AG04449 (cell line): ENCODE measurements at regions not wholly inside any gene's neighbourhood (a gene's known extent, or its start where the extent isn't known, plus 50 kb on each side); places are given as distances from the start of the nearest gene placed in this dataset.

Source experiments
- CTCF ChIA-PET: fragments of 350-600 bp; formaldehyde crosslinking; extraction: SDS; loops from one replicate; lab custom pipeline; 2021; ENCODE audit warnings: antibody characterized with exemption; lab: Yijun Ruan, JAX
- POLR2A ChIA-PET: fragments of 400-600, 350-600 bp; formaldehyde crosslinking; extraction: SDS; loops from one replicate; lab custom pipeline; 2020; ENCODE audit warnings: antibody characterized with exemption, inconsistent platforms; lab: Yijun Ruan, JAX
- DNase-seq: peaks from one replicate; pipeline ENCODE4 v3.0.0-alpha.2; 2010; ENCODE audit warnings: low read depth, low spot score
- H3K4me3 ChIP-seq: 2 replicates; pipeline ENCODE4 v1.5.1; 2011; ENCODE audit warnings: low read depth, mild to moderate bottlenecking, control low read depth, low read length
- TF ChIP-seq, protein P1 (sequence below): IDR thresholded peaks from one replicate; pipeline ENCODE4 v1.5.1; 2011; ENCODE audit warnings: mild to moderate bottlenecking, moderate library complexity, low read length, control low read depth, inconsistent platforms; ENCODE audit not compliant: insufficient read depth; ENCODE audit errors: missing control alignments

DNA sequence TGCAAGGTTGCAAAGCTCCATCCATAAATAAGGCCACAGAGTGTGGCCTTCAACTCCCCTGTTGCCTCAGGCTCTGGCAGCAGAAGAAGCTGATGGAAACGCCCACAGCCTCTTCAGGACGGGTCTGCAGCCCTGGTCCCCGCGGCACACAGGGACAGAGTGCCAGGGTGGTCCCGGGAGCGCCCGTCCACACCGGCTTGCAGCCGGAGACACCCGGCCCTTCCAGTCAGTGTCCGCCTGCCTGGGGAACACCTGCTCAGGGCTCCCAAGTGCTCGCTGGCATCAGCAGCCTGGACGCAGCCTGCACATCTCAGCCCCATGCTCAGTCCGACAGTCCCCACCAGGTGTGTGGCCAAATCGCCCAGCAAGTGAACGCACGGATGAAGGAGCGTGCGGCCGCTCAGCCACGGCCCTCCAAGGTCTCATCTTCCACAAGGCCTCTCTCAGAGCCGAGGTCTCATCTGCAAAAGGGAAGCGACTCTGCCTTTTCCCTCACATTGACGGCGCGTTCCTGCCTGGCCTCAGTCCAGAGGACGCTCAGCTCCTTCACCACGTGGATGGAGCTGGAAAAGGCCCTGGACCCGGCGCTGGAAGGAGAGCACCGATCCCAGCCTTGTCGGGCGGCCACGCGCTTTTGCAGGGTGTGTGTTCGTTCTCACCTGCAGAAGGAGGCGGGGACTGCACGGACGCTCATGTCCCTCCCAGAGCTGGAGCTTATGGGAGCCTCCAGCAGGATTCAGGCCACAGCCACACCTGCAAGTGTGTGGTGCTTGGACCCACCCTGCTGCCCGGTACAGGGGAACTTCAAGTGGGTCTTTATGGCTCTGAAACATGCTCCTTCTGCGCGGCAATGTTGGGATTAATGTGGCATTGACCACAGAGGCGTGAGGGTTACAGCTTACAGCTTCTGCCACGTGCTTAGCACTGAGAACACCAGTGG, 180.4 kb downstream of the DLL1 start:
- CTCF ChIA-PET: no interaction called here
- POLR2A ChIA-PET: no interaction called here
- H3K4me3 ChIP-seq: no peak overlapping the region
- TF ChIP-seq, protein P1, sequence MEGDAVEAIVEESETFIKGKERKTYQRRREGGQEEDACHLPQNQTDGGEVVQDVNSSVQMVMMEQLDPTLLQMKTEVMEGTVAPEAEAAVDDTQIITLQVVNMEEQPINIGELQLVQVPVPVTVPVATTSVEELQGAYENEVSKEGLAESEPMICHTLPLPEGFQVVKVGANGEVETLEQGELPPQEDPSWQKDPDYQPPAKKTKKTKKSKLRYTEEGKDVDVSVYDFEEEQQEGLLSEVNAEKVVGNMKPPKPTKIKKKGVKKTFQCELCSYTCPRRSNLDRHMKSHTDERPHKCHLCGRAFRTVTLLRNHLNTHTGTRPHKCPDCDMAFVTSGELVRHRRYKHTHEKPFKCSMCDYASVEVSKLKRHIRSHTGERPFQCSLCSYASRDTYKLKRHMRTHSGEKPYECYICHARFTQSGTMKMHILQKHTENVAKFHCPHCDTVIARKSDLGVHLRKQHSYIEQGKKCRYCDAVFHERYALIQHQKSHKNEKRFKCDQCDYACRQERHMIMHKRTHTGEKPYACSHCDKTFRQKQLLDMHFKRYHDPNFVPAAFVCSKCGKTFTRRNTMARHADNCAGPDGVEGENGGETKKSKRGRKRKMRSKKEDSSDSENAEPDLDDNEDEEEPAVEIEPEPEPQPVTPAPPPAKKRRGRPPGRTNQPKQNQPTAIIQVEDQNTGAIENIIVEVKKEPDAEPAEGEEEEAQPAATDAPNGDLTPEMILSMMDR: no peak
- no peak for DNase-seq

DNA sequence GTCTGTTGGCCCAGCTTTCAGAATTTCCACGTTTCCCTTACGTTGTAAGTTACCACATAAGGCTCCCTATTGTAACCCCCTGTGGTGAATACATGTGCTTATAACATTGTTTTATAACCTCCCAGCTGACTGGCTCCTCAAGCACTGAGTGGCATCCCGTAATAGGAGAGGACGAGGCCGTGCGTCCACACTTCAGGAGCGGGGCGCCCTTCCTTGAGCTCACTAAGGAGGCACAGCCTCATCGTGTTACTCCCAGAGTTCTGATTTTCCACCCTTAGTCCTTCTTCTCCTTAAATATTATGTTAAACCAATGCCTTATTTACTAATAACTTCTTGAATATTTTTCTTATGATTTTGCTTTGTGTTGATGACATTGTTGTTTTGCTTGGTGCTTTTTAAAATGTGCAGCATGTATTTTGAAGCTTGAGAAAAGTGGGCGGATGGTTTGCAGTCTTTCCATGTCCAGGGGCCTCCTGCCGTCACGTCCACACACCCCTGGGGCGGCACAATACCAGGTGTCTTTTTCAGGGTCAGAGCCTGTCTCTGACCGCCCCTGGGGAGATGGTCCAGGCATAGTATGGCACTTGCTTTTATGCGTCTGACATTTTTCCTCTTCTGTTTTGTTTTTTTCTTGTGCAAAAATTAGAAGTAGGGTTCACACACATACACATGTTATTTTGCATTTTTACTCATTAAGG, 181.8 kb downstream of the DLL1 start:
- H3K4me3 ChIP-seq: no peak overlapping the region
- DNase-seq: no peak
- CTCF ChIA-PET: no interaction called here
- POLR2A ChIA-PET: no interaction called here
- TF ChIP-seq, protein P1: no peak

DNA sequence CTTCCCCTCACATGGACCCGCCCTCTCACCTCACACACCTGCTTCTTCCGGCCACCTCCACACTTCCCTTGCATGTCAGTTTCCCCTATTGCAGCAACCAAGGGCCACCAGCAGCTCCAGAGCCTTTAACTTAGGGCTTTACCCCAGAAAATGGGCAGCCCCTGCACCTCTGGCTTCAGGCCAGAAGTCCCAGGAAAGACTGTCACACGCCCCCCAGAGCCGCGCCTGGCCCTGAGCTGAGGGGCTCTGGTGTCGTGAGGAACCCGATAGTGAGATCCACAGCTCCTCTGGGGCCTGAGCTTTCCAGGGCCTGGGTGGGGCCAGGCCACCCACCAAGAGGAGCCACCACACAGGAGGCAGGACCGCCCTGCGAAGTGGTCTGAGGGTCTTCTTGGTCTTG, 182.4 kb downstream of the DLL1 start:
- CTCF ChIA-PET: no interaction called here
- POLR2A ChIA-PET: no interaction called here
- DNase-seq: no peak
- H3K4me3 ChIP-seq: no peak overlapping the region
- TF ChIP-seq, protein P1: no peak

DNA sequence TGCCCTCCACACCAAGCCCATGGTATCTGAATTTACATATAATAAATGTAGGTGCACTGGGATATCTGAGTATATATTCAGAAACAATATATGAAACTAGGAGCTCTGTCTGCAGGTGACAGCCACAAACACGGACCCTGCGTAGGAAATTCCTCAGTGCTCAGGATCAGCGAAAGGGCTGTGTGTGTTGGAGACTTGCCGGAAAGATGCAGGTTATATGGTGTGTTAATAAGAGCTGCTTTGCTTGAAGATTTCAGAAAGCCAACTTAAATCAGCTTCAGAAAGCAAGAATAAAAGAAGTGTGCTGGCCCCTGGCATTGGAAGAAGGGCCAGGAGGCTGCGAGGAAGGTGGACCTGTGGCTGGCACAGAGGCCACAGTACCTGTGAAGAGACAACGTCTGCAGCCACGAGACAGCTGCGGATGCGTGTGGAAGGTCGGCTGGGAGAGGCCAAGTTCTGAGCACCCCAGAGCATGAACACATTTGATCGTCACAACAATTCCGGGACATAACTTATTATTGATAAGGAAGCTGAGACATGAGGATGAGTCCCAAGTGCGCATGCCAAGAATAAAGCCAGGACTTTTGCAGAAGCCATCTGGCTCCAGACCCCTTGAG, 183.2 kb downstream of the DLL1 start:
- no peak overlapping the region for H3K4me3 ChIP-seq
- ChIA-PET POLR2A (no interaction called here), CTCF (no interaction called here)
- TF ChIP-seq, protein P1: no peak
- DNase-seq: no peak

DNA sequence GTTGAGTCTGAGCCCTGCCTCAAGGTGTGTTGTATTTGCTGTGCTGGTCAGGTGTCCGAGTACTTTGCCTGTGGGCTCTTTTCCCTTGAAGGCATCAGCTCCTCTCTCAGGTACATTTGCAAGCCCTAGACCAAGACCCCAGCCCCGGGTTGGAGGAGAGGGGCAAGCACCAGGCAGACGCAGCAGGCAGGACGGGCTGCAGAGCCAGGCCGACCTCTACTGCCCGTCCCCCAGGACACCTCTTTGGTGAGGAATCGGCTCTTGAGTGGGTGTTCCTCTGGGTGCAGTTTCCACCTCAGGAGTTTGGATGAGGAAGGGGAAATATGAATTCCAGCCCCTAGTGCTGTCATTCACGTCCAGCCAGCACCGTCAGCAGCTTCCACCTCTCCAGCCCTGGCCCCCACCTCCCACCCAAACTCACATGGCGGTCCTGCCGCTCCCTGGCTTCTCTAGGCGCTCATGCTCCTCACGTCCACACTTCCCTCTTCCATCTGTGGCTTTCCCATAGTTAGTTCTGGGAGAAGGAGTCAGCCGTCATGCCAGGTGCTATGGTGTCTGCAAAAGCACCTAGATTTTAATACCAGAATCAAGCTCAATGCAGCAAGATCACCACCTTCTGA, 183.9 kb downstream of the DLL1 start:
- DNase-seq: no peak
- TF ChIP-seq, protein P1: no peak
- POLR2A ChIA-PET: no interaction called here
- H3K4me3 ChIP-seq: no peak overlapping the region
- CTCF ChIA-PET: no interaction called here
